NCI-H526 (cell line): ENCODE measurements at regions not wholly inside any gene's neighbourhood (a gene's known extent, or its start where the extent isn't known, plus 50 kb on each side); places are given as distances from the start of the nearest gene placed in this dataset.
"Not testable (repeated sequence)": the region's sequence is repeated elsewhere in the genome, so short reads cannot be mapped to it uniquely, and the experiment has no call there.

ENCODE experiments used
- DNase-seq, 2 experiments: peaks; one replicate each; lab custom pipeline; 2025; lab: John Stamatoyannopoulos, UW

DNA sequence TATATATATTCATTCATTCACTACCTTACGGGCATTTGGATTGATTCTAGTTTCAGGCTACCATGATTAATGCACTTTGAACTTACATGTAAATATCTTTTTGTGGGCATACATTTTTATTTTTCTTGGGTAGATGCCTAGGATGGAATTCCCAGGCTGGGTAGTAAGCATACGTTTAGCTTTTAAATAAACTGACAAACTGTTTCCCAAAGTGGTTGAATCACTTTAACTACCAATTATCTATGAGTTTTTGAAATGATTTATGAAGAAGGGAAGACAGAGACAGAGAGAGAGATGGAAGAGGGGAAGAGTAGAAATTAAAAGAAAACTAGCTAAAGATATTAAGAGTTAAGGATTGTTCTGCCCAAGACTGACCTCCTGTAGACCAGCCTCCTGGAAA lies 612.6 kb downstream of the PSAT1 start:
- no peak for DNase-seq

GRCh38 chr9:78916884-78917283 lies 620.0 kb downstream of the PSAT1 start:
- DNase-seq = not testable (repeated sequence)

DNA sequence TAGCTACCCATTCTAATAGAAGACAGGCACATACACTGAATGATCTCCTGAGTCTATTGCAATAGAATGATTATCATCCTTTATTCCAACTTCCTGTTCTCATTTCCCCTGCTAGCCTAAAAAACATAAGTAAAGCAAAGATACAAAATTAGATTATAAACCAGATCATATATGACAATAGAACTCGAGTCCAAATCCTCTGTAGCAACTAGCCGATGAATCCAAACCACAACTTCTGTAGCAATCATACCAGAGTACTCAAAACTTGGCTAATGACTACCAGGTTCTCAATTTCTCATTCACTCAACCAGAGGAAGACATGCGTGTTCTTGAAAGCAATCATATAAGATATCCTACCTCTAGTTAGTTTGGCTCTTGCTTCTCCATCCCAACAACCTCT lies 622.1 kb downstream of the PSAT1 start:
- no peak for DNase-seq

GRCh38 chr9:78919701-78920100 lies 622.8 kb downstream of the PSAT1 start:
- no peak for DNase-seq

DNA sequence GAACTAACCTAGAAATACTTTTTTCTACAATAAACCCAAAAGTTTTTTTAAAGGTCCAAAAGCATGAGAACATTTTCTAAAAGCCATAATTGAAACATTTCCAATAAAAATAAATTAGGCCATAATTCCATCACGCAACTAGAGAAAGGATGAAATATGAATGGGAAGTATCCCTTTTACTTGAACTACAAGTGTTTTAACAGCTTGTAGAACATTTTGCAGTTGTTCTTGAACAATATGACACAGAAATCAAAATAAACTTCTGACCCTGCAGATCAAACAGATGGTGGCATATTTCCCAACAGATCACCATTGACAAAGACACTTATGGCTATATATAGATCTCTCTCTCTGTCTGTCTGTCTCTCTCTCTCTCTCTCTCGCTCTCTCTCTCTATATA lies 624.4 kb downstream of the PSAT1 start:
- no peak for DNase-seq

GRCh38 chr9:78923966-78924659 lies 627.2 kb downstream of the PSAT1 start:
- DNase-seq = no peak

DNA sequence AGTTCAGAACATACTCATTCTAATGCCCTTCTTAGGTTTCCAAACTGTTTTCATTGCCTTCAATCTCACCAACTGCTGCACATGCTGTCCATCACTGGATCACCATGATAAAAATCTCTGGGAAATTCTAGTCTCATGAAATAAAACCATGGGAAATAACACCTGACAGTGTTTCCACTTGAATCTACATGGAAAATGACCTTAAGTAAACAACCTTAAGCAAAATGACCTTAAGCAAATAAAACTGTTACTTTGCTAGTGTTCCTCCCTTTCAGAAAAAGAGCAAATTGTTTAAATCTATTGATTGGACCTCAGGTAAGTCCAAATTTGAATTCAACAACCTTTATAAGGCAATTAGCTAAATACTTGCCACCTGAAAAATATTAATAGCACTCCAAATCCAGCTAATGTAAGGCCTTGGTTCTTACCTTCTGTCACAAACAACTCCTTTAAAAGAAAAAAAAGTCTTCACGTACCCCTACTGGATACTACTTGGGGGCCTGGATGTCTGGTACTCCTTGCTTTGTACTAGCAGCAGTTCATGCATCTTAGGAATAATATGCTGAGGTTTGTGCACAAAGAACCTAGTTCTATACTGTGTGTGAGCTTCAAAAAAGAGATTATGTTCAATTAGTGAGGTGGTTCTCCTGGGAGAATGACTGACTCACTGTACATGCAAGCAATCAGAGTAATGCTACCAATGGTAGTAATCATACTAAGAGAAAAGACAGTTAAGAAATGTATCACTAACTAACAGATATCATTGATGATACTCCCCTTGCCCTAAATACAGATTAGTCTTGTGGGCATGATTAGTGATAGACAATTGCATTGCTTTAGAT lies 630.4 kb downstream of the PSAT1 start:
- no peak for DNase-seq

GRCh38 chr9:78928625-78929405 lies 631.9 kb downstream of the PSAT1 start:
- DNase-seq = no peak

DNA sequence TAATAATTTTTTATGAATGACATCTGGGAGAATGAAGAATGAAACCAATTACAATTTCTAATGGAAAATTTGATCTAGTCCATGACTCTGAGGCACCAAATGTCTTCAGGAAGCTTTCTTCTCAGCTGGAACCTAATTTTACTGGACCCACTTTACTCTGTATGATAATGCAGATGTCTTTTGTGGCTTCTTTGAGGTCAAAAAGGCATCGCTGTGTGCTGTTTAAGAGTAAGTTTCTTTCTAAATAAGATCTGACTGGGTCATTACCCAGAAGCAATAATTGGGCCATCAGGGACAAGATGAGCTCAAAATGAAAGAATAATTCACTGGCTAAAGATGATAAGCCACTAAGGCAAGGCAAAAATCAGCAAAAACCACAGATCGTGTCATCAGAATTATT lies 633.4 kb downstream of the PSAT1 start:
- no peak for DNase-seq

DNA sequence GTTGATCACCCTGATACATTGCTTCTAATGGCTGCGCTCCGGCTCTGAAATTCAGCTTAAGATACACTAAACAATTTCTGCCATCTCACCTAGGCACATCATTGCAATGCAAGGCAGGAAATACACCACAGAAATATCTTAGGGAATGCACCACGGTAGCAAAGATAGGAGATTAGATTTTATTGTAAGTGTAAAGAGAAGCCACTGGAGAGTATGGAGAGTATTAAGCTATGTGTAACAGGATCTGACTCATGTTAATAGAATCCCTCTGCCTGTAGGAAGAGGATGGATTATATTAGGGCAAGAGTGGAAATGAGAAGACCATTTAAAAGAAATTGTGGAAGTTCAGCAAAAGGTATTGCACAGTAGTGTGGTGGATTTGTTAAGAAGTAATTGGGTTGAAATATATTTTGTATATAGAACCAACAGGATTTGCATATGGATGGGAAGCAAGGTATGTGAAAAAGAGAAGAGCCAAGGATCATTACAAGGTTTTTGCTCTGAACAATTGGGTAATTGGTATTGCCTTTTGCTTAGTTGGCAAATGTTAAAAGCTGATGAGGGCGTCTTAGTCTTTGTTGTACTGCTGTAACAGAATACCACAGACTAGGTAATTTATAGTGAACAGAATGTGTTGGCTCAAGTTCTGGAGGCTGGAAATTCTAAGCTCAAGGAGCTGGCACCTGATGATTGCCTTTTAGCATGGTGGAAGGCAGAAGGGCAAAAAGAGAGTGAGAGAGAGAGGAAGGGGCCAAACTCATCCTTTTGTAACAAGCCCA lies 636.1 kb downstream of the PSAT1 start:
- DNase-seq = peak; percentile 2 to 29

GRCh38 chr9:78934880-78935279 lies 636.9 kb upstream of the TLE4 start:
- DNase-seq = no peak

GRCh38 chr9:78938821-78939220 lies 632.9 kb upstream of the TLE4 start:
- no peak for DNase-seq

- no peak for DNase-seq
These were observed 632.3 kb upstream of the TLE4 start for GRCh38 chr9:78939311-78940065.

GRCh38 chr9:78940121-78940855 lies 631.5 kb upstream of the TLE4 start:
- no peak for DNase-seq

DNA sequence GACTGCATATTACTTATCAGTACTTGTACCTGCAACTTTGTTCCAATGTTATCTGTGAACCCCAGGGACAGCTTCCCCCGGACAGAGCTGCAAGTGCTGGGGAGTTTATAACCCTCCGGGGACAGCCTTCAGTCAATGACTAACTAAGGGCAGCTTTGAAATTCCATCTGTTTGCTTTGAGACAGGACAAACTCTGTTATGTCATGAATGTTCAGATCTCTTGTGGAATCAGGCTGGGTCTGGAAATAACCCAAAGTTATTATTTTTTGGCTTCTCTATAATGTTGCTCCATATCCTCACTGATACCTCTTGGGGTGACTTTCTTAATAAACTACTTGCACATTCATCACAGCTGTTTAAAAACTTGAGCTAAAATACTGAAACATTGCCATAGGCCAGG lies 617.5 kb upstream of the TLE4 start:
- no peak for DNase-seq

GRCh38 chr9:78958892-78959291 lies 612.9 kb upstream of the TLE4 start:
- DNase-seq = peak in 1 of 2 experiments; percentile 7

DNA sequence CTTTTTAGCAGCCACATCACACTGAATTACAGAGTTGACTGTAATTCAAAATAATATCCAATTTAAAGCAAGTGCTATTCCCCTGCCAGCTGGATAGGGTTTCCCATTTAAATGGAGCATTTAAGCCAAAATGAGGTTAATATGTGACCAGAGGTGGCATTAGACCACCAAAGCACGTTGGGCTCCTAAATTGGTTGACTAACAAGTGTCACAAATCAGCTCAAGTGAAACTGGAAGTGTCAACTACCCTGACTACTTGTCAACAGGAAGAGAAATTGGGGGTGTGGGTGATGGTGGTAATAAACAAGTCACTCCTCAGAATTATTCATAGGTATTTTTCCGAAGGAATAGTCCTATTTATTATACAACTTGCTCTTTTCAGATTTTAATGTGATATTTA lies 609.6 kb upstream of the TLE4 start:
- no peak for DNase-seq

DNA sequence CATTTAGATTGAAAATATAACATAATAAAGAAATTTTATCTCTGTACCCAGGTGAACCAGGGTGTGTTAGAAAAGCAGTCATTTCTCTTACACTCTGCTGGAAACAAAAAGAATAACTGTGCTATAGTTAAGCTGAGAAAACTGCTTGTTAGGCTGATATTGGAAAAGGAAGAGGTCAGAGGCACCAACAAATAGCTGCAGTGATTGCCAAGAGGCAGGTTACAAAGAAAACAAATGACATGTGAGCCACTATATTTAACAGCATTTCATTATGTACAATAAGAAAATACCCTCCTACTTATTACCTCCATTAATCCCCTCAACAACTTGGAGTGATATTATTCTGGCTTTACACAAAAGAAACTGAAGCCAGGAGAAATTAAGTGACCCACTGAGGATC lies 607.9 kb upstream of the TLE4 start:
- no peak for DNase-seq

- no peak for DNase-seq
These were observed 604.1 kb upstream of the TLE4 start for GRCh38 chr9:78967596-78968217.

GRCh38 chr9:78970375-78970774 lies 601.4 kb upstream of the TLE4 start:
- DNase-seq = no peak
